HepG2 (cell line): ENCODE measurements at regions not wholly inside any gene's neighbourhood (a gene's known extent, or its start where the extent isn't known, plus 50 kb on each side); places are given as distances from the start of the nearest gene placed in this dataset.

Source experiments
- ATAC-seq: fragments of 200-7000 bp; cut with Tn5 transposase; 3 replicates; pipeline ENCODE4 v1.9.1; 2020; ENCODE audit warnings: mild to moderate bottlenecking, moderate library complexity
- BruUV-seq: library from RNA; stranded (reverse); fragments of 400-500 nt; replicated peaks from 2 replicates; lab custom pipeline; 2021; lab: Mats Ljungman, UMichigan
- CTCF ChIA-PET: fragments of 300-600 bp; formaldehyde crosslinking; extraction: SDS; loops from one replicate; lab custom pipeline; 2021; ENCODE audit warnings: low total read pairs, inconsistent platforms, low intra/inter-chr PET ratio; lab: Yijun Ruan, JAX
- POLR2A ChIA-PET: fragments of 350-600 bp; sonication (Branson Sonifier 250); formaldehyde crosslinking; loops from one replicate; lab custom pipeline; 2020; ENCODE audit warnings: antibody characterized with exemption, inconsistent platforms; lab: Yijun Ruan, JAX
- DNase-seq: peaks from one replicate; pipeline ENCODE4 v3.0.0-alpha.2; 2015; ENCODE audit warnings: low spot score
- FAIRE-seq: peaks from 3 replicates; lab custom pipeline; 2011; peaks lifted over from hg19 to GRCh38; lab: Jason Lieb, UNC
- H2AFZ ChIP-seq: one replicate; pipeline ENCODE4 v1.6.1; 2011; ENCODE audit warnings: low read length, inconsistent platforms
- H3K27ac ChIP-seq: fragments of 300-600 bp; 3 replicates; pipeline ENCODE4 v1.8.0; 2011; ENCODE audit warnings: mixed run types, mild to moderate bottlenecking, mixed read lengths, low read length, inconsistent platforms; ENCODE audit not compliant: insufficient read depth; ENCODE audit errors: extremely low read length
- H3K27me3 ChIP-seq, 2 experiments: fragments of 200-600 bp in 1 of 2; 2 replicates in 1 of 2; 3 replicates in 1 of 2; pipeline versions ENCODE4 v1.6.0 to v1.8.0; 2011; ENCODE audit warnings: low read length in 2 of 2, mild to moderate bottlenecking in 2 of 2, moderate library complexity in 2 of 2, inconsistent platforms in 1 of 2; ENCODE audit not compliant: insufficient read depth in 2 of 2, control insufficient read depth in 1 of 2
- H3K36me3 ChIP-seq, 2 experiments: fragments of 200-600 bp in 1 of 2; replicated peaks in 1 of 2; 2 replicates in 1 of 2; 3 replicates in 1 of 2; pipeline versions ENCODE4 v1.5.1 to v1.8.0; 2011; ENCODE audit warnings: low read length in 2 of 2, inconsistent platforms in 1 of 2; ENCODE audit not compliant: insufficient read depth in 2 of 2, control insufficient read depth in 1 of 2
- H3K4me1 ChIP-seq: 2 replicates; pipeline ENCODE4 v1.5.1; 2012; ENCODE audit warnings: low read length, inconsistent platforms; ENCODE audit not compliant: insufficient read depth
- H3K4me2 ChIP-seq: 2 replicates; pipeline ENCODE4 v1.6.0; 2011; ENCODE audit warnings: low read depth, low read length, inconsistent platforms
- H3K4me3 ChIP-seq, 3 experiments: fragments of 200-600 bp in 1 of 3; sonication (generic), shearing (Covaris generic) in 1 of 3; replicated peaks in 1 of 3; 2 replicates each; pipeline ENCODE4 v1.5.1; 2011 to 2016; ENCODE audit warnings: low read length in 3 of 3, inconsistent platforms in 2 of 3, low read depth in 2 of 3, mild to moderate bottlenecking in 2 of 3, control low read depth in 1 of 3, mixed read lengths in 1 of 3; ENCODE audit not compliant: insufficient read depth in 1 of 3
- H3K79me2 ChIP-seq: one replicate; pipeline ENCODE4 v1.6.1; 2011; ENCODE audit warnings: low read length, inconsistent platforms; ENCODE audit not compliant: insufficient read depth
- H3K9ac ChIP-seq: 2 replicates; pipeline ENCODE4 v1.6.0; 2011; ENCODE audit warnings: mild to moderate bottlenecking, low read depth, low read length, inconsistent platforms; ENCODE audit not compliant: insufficient read depth
- H3K9me3 ChIP-seq: 2 replicates; pipeline ENCODE4 v1.5.1; 2012; ENCODE audit warnings: mild to moderate bottlenecking, low read length
- H4K20me1 ChIP-seq: 2 replicates; pipeline ENCODE4 v1.6.0; 2011; ENCODE audit warnings: inconsistent platforms, mild to moderate bottlenecking, low read length, moderate library complexity; ENCODE audit not compliant: insufficient read depth
- HOXA3 ChIP-seq: sonication (generic); formaldehyde crosslinking; IDR thresholded peaks from 2 replicates; pipeline ENCODE4 v1.5.0; 2020; ENCODE audit warnings: missing genetic modification reagents
- JUND ChIP-seq: sonication (generic); formaldehyde crosslinking; IDR thresholded peaks from 2 replicates; pipeline ENCODE4 v1.8.0; 2022; ENCODE audit warnings: mild to moderate bottlenecking, missing genetic modification reagents
- MTA3 ChIP-seq: sonication (generic); formaldehyde crosslinking; IDR thresholded peaks from 2 replicates; pipeline ENCODE4 v1.4.0; 2020; ENCODE audit warnings: missing genetic modification reagents
- TBX2 ChIP-seq: sonication (generic); formaldehyde crosslinking; IDR thresholded peaks from 2 replicates; pipeline ENCODE4 v1.5.0; 2020; ENCODE audit warnings: missing genetic modification reagents, mild to moderate bottlenecking, borderline replicate concordance
- ZIK1 ChIP-seq: sonication (generic); formaldehyde crosslinking; IDR thresholded peaks from 2 replicates; pipeline ENCODE4 v1.5.0; 2020; ENCODE audit warnings: mild to moderate bottlenecking, low read depth, missing genetic modification reagents, borderline replicate concordance
- ZNF180 ChIP-seq: sonication (generic); formaldehyde crosslinking; IDR thresholded peaks from 2 replicates; pipeline ENCODE4 v1.4.0; 2020; ENCODE audit warnings: low read depth, missing genetic modification reagents, borderline replicate concordance
- ZNF317 ChIP-seq: sonication (generic); formaldehyde crosslinking; IDR thresholded peaks from 2 replicates; pipeline ENCODE4 v1.5.0; 2020; ENCODE audit warnings: mild to moderate bottlenecking, missing genetic modification reagents
- ZNF570 ChIP-seq: sonication (generic); formaldehyde crosslinking; IDR thresholded peaks from 2 replicates; pipeline ENCODE4 v1.4.0; 2020; ENCODE audit warnings: mild to moderate bottlenecking, missing genetic modification reagents, borderline replicate concordance
- in situ Hi-C: cut with HindIII; loops from 2 replicates; pipeline ENCODE4 v1.10.0; 2017; ENCODE audit warnings: low pct_unique_long_range_greater_than_20kb; ENCODE audit not compliant: extremely low pct_ligation_motif_present
- intact Hi-C: fragments of 100-400 bp; cut with micrococcal nuclease; formaldehyde crosslinking; loops from one replicate; pipeline ENCODE4 v1.10.0; 2022; ENCODE audit not compliant: unreplicated experiment
- TF ChIP-seq, protein P1 (sequence below): sonication (generic); formaldehyde crosslinking; IDR thresholded peaks from 2 replicates; pipeline ENCODE4 v1.4.0; 2020; ENCODE audit warnings: mild to moderate bottlenecking, low read depth, missing genetic modification reagents
- TF ChIP-seq, protein P2 (sequence below): sonication (generic); formaldehyde crosslinking; IDR thresholded peaks from 2 replicates; pipeline ENCODE4 v1.8.0; 2022; ENCODE audit warnings: missing genetic modification reagents, low read depth, mild to moderate bottlenecking, borderline replicate concordance
- TF ChIP-seq, protein P3 (sequence below): sonication (generic); formaldehyde crosslinking; IDR thresholded peaks from 2 replicates; pipeline ENCODE4 v1.4.0; 2020; ENCODE audit warnings: missing genetic modification reagents, borderline replicate concordance

DNA sequence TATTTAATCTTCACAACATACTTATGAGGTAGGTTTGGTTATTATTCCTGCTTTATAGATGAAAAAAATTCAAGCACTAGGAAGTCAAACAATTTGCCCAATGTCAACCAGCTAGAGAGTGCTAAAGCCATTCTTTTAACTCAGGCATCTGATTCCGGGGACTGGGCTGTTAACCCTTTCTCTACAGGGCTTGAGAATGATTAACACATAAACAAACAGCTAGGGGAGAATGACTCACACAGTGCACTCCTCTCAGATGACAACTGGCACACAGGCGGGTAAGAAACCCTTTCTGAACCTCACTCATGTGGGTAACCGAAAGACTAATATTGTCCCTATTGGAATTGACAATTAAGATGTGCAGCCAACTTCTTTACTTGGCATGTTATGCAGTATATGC, 86.3 kb upstream of the FSHR start (continued):
- TF ChIP-seq, protein P1, sequence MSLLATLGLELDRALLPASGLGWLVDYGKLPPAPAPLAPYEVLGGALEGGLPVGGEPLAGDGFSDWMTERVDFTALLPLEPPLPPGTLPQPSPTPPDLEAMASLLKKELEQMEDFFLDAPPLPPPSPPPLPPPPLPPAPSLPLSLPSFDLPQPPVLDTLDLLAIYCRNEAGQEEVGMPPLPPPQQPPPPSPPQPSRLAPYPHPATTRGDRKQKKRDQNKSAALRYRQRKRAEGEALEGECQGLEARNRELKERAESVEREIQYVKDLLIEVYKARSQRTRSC (CRISPR knock-in tag) = no peak
- TF ChIP-seq ZNF570 (CRISPR knock-in tag) (no peak), JUND (CRISPR knock-in tag) (peak; percentile 59; the same call in 1 of the 2 replicates)
- TF ChIP-seq, all 625 proteins: peak for 15

DNA sequence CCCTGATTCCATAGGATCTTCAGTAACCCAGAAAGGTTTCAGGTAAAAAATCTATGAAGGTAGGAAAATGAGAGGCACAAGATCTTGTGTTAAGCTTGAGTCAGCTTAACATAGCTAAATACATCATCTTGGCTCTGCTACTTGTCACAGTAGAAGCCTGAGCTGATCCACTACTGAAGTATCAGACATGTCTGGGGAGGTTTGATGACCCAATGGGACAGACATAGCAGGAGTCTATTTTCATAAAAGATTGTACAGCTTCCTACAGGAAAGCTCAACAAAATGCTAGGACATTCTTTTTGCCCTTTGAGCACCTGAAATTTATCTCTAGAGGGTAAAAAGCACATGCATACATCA, 84.3 kb upstream of the FSHR start:
- H3K4me2 ChIP-seq = no peak overlapping the region
- POLR2A ChIA-PET = no interaction called here
- in situ Hi-C loops = no loop called here
- DNase-seq = no peak
- H3K9ac ChIP-seq = no peak overlapping the region
- no peak for TF ChIP-seq HOXA3 (CRISPR knock-in tag)
- TF ChIP-seq ZIK1 (CRISPR knock-in tag) = no peak
- TF ChIP-seq, protein P2, sequence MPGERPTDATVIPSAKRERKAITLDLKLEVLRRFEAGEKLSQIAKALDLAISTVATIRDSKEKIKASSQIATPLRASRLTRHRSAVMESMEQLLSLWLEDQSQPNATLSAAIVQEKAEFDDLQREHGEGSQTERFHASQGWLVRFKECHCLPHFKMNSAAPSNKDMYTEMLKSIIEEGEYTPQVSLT = no peak
- TF ChIP-seq ZNF180 (CRISPR knock-in tag) = no peak
- no peak for TF ChIP-seq ZNF317 (CRISPR knock-in tag)
- TF ChIP-seq, protein P3, sequence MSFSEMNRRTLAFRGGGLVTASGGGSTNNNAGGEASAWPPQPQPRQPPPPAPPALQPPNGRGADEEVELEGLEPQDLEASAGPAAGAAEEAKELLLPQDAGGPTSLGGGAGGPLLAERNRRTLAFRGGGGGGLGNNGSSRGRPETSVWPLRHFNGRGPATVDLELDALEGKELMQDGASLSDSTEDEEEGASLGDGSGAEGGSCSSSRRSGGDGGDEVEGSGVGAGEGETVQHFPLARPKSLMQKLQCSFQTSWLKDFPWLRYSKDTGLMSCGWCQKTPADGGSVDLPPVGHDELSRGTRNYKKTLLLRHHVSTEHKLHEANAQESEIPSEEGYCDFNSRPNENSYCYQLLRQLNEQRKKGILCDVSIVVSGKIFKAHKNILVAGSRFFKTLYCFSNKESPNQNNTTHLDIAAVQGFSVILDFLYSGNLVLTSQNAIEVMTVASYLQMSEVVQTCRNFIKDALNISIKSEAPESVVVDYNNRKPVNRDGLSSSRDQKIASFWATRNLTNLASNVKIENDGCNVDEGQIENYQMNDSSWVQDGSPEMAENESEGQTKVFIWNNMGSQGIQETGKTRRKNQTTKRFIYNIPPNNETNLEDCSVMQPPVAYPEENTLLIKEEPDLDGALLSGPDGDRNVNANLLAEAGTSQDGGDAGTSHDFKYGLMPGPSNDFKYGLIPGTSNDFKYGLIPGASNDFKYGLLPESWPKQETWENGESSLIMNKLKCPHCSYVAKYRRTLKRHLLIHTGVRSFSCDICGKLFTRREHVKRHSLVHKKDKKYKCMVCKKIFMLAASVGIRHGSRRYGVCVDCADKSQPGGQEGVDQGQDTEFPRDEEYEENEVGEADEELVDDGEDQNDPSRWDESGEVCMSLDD = no peak
- no peak for TF ChIP-seq TBX2
- no peak for TF ChIP-seq MTA3
- TF ChIP-seq, all 625 proteins: peak for 0
- Histone ChIP-seq H3K36me3 (no peaks in the 10 kb centered on the region), H3K27ac (no peak overlapping the region), H4K20me1 (no peaks in the 10 kb centered on the region), H3K4me3 (no peak overlapping the region), H2AFZ (no peak overlapping the region), H3K4me1 (no peaks in the 10 kb centered on the region), H3K27me3 (no peaks in the 10 kb centered on the region; a peak in 1 of 5 replicates), H3K9me3 (0 out of 2 replicates have a peak, but pooled peaks cover 4% of the 10 kb centered on the region), H3K79me2 (no peaks in the 10 kb centered on the region)
- CTCF ChIA-PET = interaction anchor here (0.6 kb wide), 1 partner anchor 1195 kb away, joined by 3 read pairs; no protein-coding TSS in a partner anchor
- no TSS peak for BruUV-seq
- ATAC-seq (no peak), FAIRE-seq (no peak)
- intact Hi-C loops = no loop called here
